GM19467 (cell line): ENCODE measurements at regions not wholly inside any gene's neighbourhood (a gene's known extent, or its start where the extent isn't known, plus 50 kb on each side); places are given as distances from the start of the nearest gene placed in this dataset.

Experiments
- ATAC-seq: cut with Tn5 transposase; IDR thresholded peaks from one replicate; pipeline ENCODE4 v1.9.1; 2021; ENCODE audit warnings: mild to moderate bottlenecking, moderate library complexity; ENCODE audit not compliant: unreplicated experiment

- ATAC-seq: no peak
Measured at GRCh38 chr7:34457329-34457728, 200.7 kb upstream of the NPSR1 start.

GRCh38 chr7:34463830-34464229, 194.2 kb upstream of the NPSR1 start:
- no peak for ATAC-seq

DNA sequence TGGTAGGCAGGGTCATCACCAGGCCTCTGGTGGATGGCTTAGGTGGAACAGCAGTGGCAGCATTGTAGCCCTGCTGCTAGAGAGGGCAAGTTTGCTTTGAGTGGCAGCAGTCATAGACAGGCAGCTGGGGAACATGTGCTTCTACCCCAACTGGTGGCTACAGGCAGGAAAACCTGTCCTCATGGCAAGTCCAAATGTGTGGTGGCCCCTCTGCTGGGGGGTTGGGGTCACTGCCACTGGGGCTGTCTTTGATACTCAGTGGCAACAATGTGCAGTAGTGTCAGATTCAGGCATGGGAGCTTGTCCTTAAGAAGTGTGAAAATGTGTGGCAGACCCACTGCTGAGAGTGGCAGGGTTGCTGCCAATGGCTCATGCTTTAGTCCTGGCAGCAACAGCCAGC, 186.2 kb upstream of the NPSR1 start:
- no peak for ATAC-seq

DNA sequence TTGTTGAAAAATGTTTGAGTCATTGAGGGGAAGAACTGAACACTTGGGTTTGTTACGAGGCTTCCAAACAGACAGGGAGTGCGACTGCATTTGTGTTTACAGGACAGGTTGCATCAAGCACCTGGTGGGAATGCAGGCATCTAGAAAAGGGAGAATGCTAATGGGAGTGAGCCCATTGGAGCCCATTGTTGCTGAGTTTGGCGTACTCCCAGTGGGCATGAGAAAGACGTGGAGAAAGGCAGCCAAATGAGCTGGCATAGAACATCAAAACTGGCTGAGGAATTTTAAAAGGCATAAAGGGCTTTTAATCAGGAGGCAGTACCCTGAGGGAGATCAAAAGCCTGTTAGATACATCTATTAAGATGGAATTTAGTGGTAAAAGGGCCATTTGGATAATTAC, 171.6 kb upstream of the NPSR1 start:
- ATAC-seq: no peak

DNA sequence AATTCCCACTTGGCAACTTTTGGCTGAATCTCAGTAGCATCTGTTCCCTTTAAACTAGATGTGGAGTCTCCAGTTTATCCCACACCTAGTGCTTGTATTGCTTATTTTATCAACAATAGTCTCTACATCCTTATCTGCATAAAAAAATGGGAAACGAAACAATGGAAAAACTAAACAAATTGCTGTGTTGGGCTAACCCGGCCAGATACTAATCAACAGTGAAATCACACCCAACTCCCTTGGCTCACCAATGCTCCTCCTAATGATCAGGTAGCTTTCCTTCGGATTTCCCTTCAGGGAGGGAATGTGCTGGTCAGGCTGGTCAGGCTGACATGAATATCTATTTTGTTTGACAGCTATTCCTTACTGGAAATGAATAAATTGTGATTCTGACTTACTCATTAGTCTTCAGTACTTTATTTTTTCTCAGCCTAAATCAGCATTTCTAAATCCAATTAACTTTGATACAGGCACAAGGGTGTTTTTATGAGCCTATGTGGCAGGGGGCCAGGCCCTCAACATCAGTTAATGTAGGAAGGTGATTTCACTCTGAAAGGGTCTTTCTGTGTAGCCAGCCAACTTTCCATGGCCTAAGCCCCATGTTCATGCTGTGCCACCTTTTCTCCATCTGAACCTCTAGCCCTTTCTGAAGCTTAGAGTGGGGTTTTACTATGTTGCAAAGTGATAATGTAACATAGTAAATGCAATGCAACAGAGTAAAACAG, 170.5 kb upstream of the NPSR1 start:
- ATAC-seq: no peak

GRCh38 chr7:34488766-34489165, 169.3 kb upstream of the NPSR1 start:
- no peak for ATAC-seq

DNA sequence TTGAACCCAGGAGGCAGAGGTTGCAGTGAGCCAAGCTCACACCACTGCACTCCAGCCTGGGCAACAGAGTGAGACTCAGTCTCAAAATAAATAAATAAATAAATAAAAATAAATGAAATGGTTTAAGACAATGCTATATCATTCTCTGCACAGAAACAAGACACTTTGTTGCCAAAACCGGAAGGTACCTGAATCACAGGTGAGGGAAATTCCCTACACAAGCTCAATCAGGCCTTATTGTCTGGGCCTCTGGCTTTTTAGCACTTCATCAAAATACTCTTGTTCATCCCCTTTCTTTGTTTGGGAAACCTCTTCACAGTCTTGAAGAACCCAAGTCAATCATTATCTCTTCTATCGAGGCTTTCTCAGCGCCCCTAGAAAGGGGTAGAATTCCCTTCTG, 166.1 kb upstream of the NPSR1 start:
- ATAC-seq: no peak

DNA sequence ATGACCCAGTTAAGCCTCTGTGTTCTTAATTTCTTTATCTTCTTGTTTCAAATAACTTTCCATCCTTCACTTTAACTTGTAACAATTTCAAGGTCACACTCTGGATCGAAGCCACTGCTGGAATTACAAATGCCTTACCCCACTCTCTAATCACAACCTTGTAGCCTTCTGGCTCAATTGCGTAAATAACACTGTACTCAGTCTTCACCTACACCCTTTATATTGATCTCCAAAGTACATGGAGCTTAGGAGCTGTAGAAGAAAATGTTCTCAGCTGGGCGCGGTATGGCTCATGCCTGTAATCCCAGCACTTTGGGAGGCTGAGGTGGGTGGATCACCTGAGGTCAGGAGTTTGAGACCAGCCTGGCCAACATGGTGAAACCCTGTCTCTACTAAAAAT, 164.3 kb upstream of the NPSR1 start:
- ATAC-seq: no peak

DNA sequence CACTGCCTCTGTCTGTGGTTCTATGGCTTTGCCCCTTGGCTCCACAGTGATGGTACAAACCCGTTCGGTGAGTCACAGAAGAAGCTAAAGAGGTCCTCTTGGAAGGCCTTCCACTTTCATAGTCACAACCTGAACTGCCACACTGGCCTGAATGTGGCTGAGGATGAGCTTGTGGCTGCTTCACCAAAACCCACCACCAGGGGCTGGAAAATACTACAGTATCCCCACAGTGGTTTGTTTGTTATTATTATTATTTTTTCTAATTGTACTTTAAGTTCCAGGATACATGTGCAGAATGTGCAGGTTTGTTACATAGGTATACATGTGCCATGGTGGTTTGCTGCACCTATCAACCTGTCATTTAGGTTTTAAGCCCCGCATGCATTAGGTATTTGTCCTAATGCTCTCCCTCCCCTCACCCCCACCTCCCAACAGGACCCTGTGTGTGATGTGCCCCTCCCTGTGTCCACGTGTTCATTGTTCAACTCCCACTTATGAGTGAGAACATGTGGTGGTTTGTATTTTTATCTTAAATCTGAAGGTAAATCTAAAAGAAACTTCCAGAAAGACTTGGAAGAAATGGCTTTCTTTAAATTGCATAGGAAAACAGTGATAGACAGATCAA, 160.8 kb upstream of the NPSR1 start:
- no peak for ATAC-seq

DNA sequence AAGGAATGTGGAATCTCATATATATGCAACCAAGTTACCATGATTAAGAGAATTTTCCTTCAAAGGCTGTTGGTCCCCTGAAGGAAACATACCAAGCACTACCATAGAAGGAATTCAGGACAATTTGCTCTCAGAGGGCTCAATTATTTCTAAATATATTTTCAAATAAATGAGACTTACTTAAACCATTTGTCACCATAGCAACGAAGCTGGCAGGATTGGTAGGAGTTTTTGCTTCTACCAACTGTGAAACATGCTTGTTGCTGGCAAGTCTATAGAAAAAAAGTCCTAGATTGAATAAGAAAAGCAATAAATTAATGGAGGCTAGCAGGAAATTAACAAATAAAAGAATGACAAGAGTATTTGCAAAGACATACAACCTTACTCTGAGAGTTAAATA, 156.9 kb upstream of the NPSR1 start:
- ATAC-seq: no peak

GRCh38 chr7:34507191-34507590, 150.8 kb upstream of the NPSR1 start:
- no peak for ATAC-seq

DNA sequence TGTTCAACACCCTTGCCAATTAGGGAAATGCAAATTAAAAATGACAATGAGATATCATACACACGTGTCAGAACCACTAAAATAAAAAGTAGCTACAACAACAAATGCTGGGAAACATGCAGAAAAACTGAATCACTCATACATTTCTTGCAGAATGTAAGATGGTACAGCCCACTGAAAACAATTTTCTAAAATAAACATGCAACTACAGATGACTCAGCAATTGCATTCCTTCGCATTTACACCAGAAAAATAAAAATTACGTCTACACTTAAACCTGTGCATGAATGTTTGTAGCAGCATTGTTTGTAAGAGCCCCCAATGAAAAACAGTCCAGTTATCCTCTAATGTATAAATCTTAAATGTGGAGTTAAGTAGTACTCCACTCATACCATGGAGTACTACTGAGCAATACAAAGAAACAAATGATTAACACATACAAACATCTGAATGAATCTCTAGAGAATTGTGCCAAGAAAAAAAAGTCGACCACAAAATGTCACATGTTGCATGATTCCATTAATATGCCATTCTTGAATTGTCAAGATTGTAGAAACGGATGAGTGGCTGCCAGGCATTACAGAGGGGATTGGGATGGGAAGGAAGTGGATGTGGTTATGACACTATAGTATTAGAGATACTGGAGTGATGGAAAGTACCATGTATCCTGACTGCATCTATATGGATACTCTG, 134.6 kb upstream of the NPSR1 start:
- ATAC-seq: no peak

GRCh38 chr7:34530259-34530658, 127.8 kb upstream of the NPSR1 start:
- no peak for ATAC-seq

GRCh38 chr7:34539003-34539402, 119.0 kb upstream of the NPSR1 start:
- ATAC-seq: no peak

GRCh38 chr7:34544621-34545020, 113.4 kb upstream of the NPSR1 start:
- ATAC-seq: no peak

- no peak for ATAC-seq
Measured at GRCh38 chr7:34550996-34551395, 107.0 kb upstream of the NPSR1 start.

DNA sequence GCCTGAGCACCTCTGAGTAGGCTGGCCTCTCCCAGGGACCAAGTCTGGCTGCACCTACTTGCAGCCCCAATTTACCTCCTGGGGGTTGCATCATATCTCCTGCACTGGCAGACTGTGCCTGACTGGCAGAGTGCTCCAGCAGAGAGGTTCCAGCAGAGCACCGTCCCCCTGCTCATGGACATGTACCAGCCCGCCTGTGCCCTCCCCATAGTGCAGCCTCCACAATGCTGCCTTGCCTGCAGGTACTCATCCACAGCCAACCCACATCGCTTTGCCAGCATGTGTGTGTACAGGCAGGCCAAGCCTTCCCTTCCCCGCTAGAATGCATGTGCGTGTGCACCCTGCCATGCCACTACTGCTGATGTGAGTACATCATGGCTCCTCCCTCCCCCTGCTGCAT, 105.5 kb upstream of the NPSR1 start:
- ATAC-seq: no peak

DNA sequence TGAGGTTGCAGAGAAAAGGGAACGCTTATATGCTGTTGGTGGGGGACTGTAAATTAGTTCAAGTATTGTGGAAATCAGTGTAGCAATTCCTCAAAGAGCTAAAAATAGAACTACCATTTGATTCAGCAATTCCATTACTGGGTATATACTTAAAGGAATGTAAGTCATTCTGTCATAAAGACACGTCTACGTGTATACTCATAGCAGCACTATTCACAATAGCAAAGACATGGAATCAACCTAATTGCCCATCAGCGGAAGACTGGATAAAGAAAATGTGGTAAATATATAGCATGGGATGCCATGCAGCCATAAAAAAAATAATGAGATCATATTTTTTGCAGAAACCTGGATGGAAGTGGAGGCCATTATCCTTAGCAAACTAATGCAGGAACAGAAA, 100.0 kb upstream of the NPSR1 start:
- ATAC-seq: no peak

DNA sequence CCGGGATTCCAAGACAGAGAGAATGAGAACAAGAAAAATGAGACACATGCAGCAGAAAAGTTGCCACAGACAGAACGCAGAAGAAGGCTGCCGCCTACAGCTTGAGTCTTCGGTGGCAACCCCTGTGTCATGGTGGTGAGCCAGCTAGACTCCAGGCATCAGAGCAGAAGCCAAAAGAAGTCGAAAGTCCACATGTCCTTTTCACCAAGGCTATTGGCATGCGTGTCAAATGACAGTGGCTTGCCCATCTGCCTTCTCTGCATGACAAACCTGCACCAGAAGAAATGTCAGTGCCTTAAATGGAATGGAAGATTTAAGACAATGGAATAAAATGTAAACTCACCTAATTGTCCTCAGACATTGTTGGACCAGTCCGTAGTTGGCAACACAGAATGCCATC, 93.9 kb upstream of the NPSR1 start:
- ATAC-seq: no peak

DNA sequence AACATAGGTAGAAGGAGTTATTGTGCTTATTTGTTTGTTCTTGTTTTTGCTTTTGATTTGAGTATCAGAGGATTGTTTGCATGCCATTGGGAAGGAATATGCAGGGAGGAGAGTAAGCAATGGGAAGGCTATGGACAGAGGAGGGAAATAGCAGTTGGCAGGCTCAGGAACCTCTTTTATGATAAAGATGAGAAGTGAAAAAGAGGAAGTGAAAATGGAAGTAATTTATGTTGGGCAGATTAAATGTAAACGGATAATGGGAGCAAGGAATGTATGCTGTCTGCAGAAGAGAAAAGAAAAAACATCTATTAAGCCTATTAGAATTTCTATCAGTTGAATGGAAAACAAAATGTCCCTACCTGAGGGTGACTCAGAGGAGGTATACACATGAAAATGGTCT, 90.1 kb upstream of the NPSR1 start:
- ATAC-seq: no peak

- no peak for ATAC-seq
Measured at GRCh38 chr7:34569975-34570699, 87.9 kb upstream of the NPSR1 start.

GRCh38 chr7:34575006-34575405, 83.0 kb upstream of the NPSR1 start:
- no peak for ATAC-seq
